ENCODE measurements at regions not wholly inside any gene's neighbourhood (a gene's known extent, or its start where the extent isn't known, plus 50 kb on each side); places are given as distances from the start of the nearest gene placed in this dataset.

DNA sequence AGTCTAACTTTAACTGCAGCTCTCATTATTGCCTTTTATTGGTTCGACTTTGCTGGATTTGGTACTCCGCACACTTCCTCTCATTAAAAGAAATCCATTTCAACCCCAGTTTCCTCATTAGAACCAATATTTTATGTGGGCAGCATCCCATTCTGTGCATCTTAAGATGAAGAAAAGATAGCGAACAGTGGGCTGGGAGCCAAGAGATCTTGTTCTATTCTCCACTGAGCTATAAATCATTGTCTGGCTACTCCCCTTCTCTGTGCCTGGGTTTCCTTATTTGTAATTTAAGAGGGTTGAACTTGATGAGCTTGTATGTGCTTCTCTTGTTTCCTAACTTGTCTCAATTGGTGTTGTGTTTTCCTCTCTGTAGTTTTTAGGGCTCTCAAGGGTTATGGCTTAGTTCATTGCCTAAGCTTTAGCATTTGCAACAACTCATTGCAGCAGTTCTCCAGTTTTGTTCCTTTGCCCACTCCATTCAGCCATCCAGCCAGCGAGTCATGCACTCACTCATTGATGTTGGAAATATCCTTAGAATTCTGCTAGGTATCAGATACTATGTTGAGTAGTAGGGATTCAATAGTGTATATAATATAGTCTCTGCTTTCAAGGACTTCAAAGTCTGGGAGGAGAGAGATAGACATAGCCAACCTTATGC, 273.3 kb upstream of the TNC start:
- H3K27ac Mint-ChIP-seq (ENCODE audit: unreplicated experiment), result no peak overlapping the region
- no peak overlapping the region for H3K4me3 Mint-ChIP-seq (ENCODE audit: low read depth, unreplicated experiment)
- peaks cover 13% of the 10 kb centered on the region for H3K4me1 Mint-ChIP-seq (ENCODE audit: low read depth, unreplicated experiment)
- TF ChIP-seq, protein P1, sequence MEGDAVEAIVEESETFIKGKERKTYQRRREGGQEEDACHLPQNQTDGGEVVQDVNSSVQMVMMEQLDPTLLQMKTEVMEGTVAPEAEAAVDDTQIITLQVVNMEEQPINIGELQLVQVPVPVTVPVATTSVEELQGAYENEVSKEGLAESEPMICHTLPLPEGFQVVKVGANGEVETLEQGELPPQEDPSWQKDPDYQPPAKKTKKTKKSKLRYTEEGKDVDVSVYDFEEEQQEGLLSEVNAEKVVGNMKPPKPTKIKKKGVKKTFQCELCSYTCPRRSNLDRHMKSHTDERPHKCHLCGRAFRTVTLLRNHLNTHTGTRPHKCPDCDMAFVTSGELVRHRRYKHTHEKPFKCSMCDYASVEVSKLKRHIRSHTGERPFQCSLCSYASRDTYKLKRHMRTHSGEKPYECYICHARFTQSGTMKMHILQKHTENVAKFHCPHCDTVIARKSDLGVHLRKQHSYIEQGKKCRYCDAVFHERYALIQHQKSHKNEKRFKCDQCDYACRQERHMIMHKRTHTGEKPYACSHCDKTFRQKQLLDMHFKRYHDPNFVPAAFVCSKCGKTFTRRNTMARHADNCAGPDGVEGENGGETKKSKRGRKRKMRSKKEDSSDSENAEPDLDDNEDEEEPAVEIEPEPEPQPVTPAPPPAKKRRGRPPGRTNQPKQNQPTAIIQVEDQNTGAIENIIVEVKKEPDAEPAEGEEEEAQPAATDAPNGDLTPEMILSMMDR (IDR thresholded peaks at IDR 0.05; ENCODE audit: unreplicated experiment), result no peak
- H3K9me3 Mint-ChIP-seq (ENCODE audit: low read depth, unreplicated experiment), result peaks cover 5% of the 10 kb centered on the region
- no TSS peak for BruUV-seq (replicated peaks)
- intact Hi-C loops (cut with micrococcal nuclease; ENCODE audit: unreplicated experiment), result no loop called here
- no peaks in the 10 kb centered on the region for H3K27me3 Mint-ChIP-seq (ENCODE audit: unreplicated experiment)
- no peaks in the 10 kb centered on the region for H3K36me3 Mint-ChIP-seq (ENCODE audit: insufficient read depth, unreplicated experiment)
- DNase-seq, result no peak
- CTCF ChIA-PET, result no interaction called here

- no peak for DNase-seq
- H3K27ac Mint-ChIP-seq (ENCODE audit: unreplicated experiment), result no peak overlapping the region
- no peak overlapping the region for H3K4me3 Mint-ChIP-seq (ENCODE audit: low read depth, unreplicated experiment)
- peaks cover 13% of the 10 kb centered on the region for H3K4me1 Mint-ChIP-seq (ENCODE audit: low read depth, unreplicated experiment)
- no TSS peak for BruUV-seq (replicated peaks)
- H3K27me3 Mint-ChIP-seq (ENCODE audit: unreplicated experiment), result no peaks in the 10 kb centered on the region
- CTCF ChIA-PET, result no interaction called here
- TF ChIP-seq, protein P1 (IDR thresholded peaks at IDR 0.05; ENCODE audit: unreplicated experiment), result no peak
- intact Hi-C loops (cut with micrococcal nuclease; ENCODE audit: unreplicated experiment), result no loop called here
- peaks cover 5% of the 10 kb centered on the region for H3K9me3 Mint-ChIP-seq (ENCODE audit: low read depth, unreplicated experiment)
- H3K36me3 Mint-ChIP-seq (ENCODE audit: insufficient read depth, unreplicated experiment), result no peaks in the 10 kb centered on the region
Observed at GRCh38 chr9:115393976-115394775, 276.2 kb upstream of the TNC start.

GRCh38 chr9:115395511-115396021, 277.6 kb upstream of the TNC start:
- no peaks in the 10 kb centered on the region for H3K27me3 Mint-ChIP-seq (ENCODE audit: unreplicated experiment)
- no peak for DNase-seq
- no TSS peak for BruUV-seq (replicated peaks)
- TF ChIP-seq, protein P1 (IDR thresholded peaks at IDR 0.05; ENCODE audit: unreplicated experiment), result no peak
- CTCF ChIA-PET, result no interaction called here
- intact Hi-C loops (cut with micrococcal nuclease; ENCODE audit: unreplicated experiment), result no loop called here
- H3K9me3 Mint-ChIP-seq (ENCODE audit: low read depth, unreplicated experiment), result peaks cover 3% of the 10 kb centered on the region
- H3K4me1 Mint-ChIP-seq (ENCODE audit: low read depth, unreplicated experiment), result peaks cover 13% of the 10 kb centered on the region
- no peak overlapping the region for H3K27ac Mint-ChIP-seq (ENCODE audit: unreplicated experiment)
- no peaks in the 10 kb centered on the region for H3K36me3 Mint-ChIP-seq (ENCODE audit: insufficient read depth, unreplicated experiment)
- no peak overlapping the region for H3K4me3 Mint-ChIP-seq (ENCODE audit: low read depth, unreplicated experiment)

DNA sequence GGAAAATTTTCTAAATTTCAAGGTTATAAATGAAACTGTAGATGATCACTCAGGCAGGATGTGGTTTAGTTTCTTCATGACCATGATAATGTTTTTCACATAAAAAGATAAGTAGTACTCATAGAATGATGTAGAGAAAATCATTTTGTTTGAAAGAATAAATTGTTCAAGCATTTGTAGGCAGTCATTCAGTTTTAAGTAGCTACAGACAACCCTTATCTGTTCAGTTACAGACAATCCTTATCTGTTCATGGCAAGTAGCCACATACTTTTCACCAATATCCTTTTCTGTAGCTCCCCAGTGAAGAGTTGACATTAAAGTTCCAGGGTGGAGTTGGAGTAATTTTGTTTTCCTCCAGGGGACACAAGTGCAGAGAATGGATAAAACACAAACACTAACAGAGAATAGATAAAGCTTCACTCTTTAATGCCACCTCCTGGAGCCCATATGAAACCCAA, 278.1 kb upstream of the TNC start:
- Mint-ChIP-seq H3K9me3 (ENCODE audit: low read depth, unreplicated experiment) (peaks cover 3% of the 10 kb centered on the region), H3K27ac (ENCODE audit: unreplicated experiment) (no peak overlapping the region), H3K36me3 (ENCODE audit: insufficient read depth, unreplicated experiment) (no peaks in the 10 kb centered on the region), H3K27me3 (ENCODE audit: unreplicated experiment) (no peaks in the 10 kb centered on the region), H3K4me1 (ENCODE audit: low read depth, unreplicated experiment) (peaks cover 13% of the 10 kb centered on the region), H3K4me3 (ENCODE audit: low read depth, unreplicated experiment) (no peak overlapping the region)
- TF ChIP-seq, protein P1 (IDR thresholded peaks at IDR 0.05; ENCODE audit: unreplicated experiment), result no peak
- CTCF ChIA-PET, result no interaction called here
- intact Hi-C loops (cut with micrococcal nuclease; ENCODE audit: unreplicated experiment), result no loop called here
- no TSS peak for BruUV-seq (replicated peaks)
- no peak for DNase-seq

Measured in Calu3 (cell line).